GM12878 (cell line): ENCODE measurements at regions not wholly inside any gene's neighbourhood (a gene's known extent, or its start where the extent isn't known, plus 50 kb on each side); places are given as distances from the start of the nearest gene placed in this dataset.

ENCODE experiments used
- ATAC-seq: fragments of 200-7000 bp; cut with Tn5 transposase; 3 replicates; pipeline ENCODE4 v1.9.1; 2020; ENCODE audit warnings: mild to moderate bottlenecking, moderate library complexity
- BruUV-seq: library from RNA; stranded (reverse); fragments of 400-500 nt; replicated peaks from 2 replicates; lab custom pipeline; 2021; lab: Mats Ljungman, UMichigan
- CTCF ChIA-PET: fragments of 300-600 bp; sonication (Branson Sonifier 250); formaldehyde crosslinking; extraction: SDS; loops from one replicate; lab custom pipeline; 2021; ENCODE audit warnings: inconsistent platforms; lab: Yijun Ruan, JAX
- POLR2A ChIA-PET: fragments of 350-600 bp; formaldehyde crosslinking; extraction: SDS; loops from one replicate; lab custom pipeline; 2021; ENCODE audit warnings: inconsistent platforms; lab: Charles Lee
- RAD21 ChIA-PET: fragments of 300-600 bp; sonication (Branson Sonifier 250); formaldehyde crosslinking; loops from one replicate; lab custom pipeline; 2023; ENCODE audit warnings: antibody characterized with exemption; ENCODE audit not compliant: unreplicated experiment; lab: Charles Lee
- SMC1A ChIA-PET: fragments of 300-600 bp; sonication (Branson Sonifier 250); formaldehyde crosslinking; loops from one replicate; lab custom pipeline; 2023; ENCODE audit not compliant: unreplicated experiment, uncharacterized antibody; lab: Charles Lee
- DNase-seq: peaks from one replicate; pipeline ENCODE4 v3.0.0-alpha.2; 2011; ENCODE audit warnings: low read depth, low spot score
- FAIRE-seq: peaks from 3 replicates; lab custom pipeline; 2011; peaks lifted over from hg19 to GRCh38; lab: Jason Lieb, UNC
- H2AFZ ChIP-seq: 2 replicates; pipeline ENCODE4 v1.6.0; 2011; ENCODE audit warnings: low read depth, low read length, control low read depth; ENCODE audit not compliant: control insufficient read depth
- H3K27ac ChIP-seq: 2 replicates; pipeline ENCODE4 v1.5.1; 2011; ENCODE audit warnings: control low read depth; ENCODE audit not compliant: control insufficient read depth, insufficient read depth
- H3K27me3 ChIP-seq, 2 experiments: replicated peaks in 1 of 2; 2 replicates each; pipeline versions ENCODE4 v1.6.0 to v1.6.1; 2011; ENCODE audit warnings: low read length in 1 of 2; ENCODE audit not compliant: control insufficient read depth in 2 of 2, insufficient read depth in 2 of 2
- H3K36me3 ChIP-seq, 2 experiments: 2 replicates each; pipeline ENCODE4 v1.5.1; 2011; ENCODE audit warnings: low read length in 1 of 2; ENCODE audit not compliant: control insufficient read depth in 2 of 2, insufficient read depth in 2 of 2
- H3K4me1 ChIP-seq: 2 replicates; pipeline ENCODE4 v1.6.1; 2011; ENCODE audit warnings: mild to moderate bottlenecking, low read length, moderate library complexity, mixed read lengths; ENCODE audit not compliant: control insufficient read depth, insufficient read depth
- H3K4me2 ChIP-seq: 2 replicates; pipeline ENCODE4 v1.6.0; 2011; ENCODE audit warnings: control low read depth; ENCODE audit not compliant: control insufficient read depth, insufficient read depth
- H3K4me3 ChIP-seq: fragments of 200-600 bp; sonication (generic); 2 replicates; pipeline ENCODE4 v1.5.1; 2016
- H3K79me2 ChIP-seq: 2 replicates; pipeline ENCODE4 v1.6.0; 2011; ENCODE audit warnings: low read length; ENCODE audit not compliant: control insufficient read depth, insufficient read depth
- H3K9ac ChIP-seq: 2 replicates; pipeline ENCODE4 v1.8.0; 2011; ENCODE audit warnings: low read length, control low read depth, mixed read lengths; ENCODE audit not compliant: control insufficient read depth, insufficient read depth
- H3K9me3 ChIP-seq: replicated peaks from 3 replicates; pipeline ENCODE4 v1.5.1; 2011; ENCODE audit warnings: mild to moderate bottlenecking, low read length; ENCODE audit not compliant: control insufficient read depth, insufficient read depth
- H4K20me1 ChIP-seq: 2 replicates; pipeline ENCODE4 v1.6.0; 2011; ENCODE audit not compliant: control insufficient read depth, insufficient read depth
- ASH2L ChIP-seq: fragments of 300-600, 200-600 bp; sonication (generic); IDR thresholded peaks from 2 replicates; pipeline ENCODE4 v1.6.1; 2017; ENCODE audit warnings: low read depth, mild to moderate bottlenecking, borderline replicate concordance
- CHD1 ChIP-seq: IDR thresholded peaks from 2 replicates; pipeline ENCODE4 v1.6.1; 2012; ENCODE audit warnings: low read depth, low read length, improper control_type of control experiment
- IKZF2 ChIP-seq, 2 experiments: fragments of 450-650 bp; IDR thresholded peaks; 2 replicates each; pipeline ENCODE4 v1.6.1; 2017; ENCODE audit warnings: mild to moderate bottlenecking in 2 of 2, moderate library complexity in 2 of 2
- LARP7 ChIP-seq: fragments of 450-650 bp; IDR thresholded peaks from 2 replicates; pipeline ENCODE4 v1.6.1; 2017; ENCODE audit warnings: mild to moderate bottlenecking
- POU2F2 ChIP-seq: IDR thresholded peaks from 3 replicates; pipeline ENCODE4 v1.6.1; 2011; ENCODE audit warnings: low read depth, mild to moderate bottlenecking, low read length, borderline replicate concordance
- RAD21 ChIP-seq: IDR thresholded peaks from 2 replicates; pipeline ENCODE4 v1.6.1; 2011; ENCODE audit warnings: mild to moderate bottlenecking, low read depth, low read length, moderate library complexity; ENCODE audit not compliant: insufficient read depth
- SMC3 ChIP-seq: IDR thresholded peaks from 2 replicates; pipeline ENCODE4 v1.6.1; 2011; ENCODE audit warnings: low read length, improper control_type of control experiment, borderline replicate concordance
- STAT3 ChIP-seq: IDR thresholded peaks from 2 replicates; pipeline ENCODE4 v1.6.1; 2011; ENCODE audit warnings: low read depth, low read length, improper control_type of control experiment
- SUPT20H ChIP-seq: IDR thresholded peaks from 2 replicates; pipeline ENCODE4 v1.6.1; 2011; ENCODE audit warnings: low read depth, mild to moderate bottlenecking, low read length, moderate library complexity, borderline replicate concordance; ENCODE audit not compliant: control insufficient read depth
- TCF7 ChIP-seq: IDR thresholded peaks from 2 replicates; pipeline ENCODE4 v1.6.1; 2014; ENCODE audit warnings: antibody characterized with exemption, borderline replicate concordance
- ZBTB11 ChIP-seq: fragments of 450-650 bp; formaldehyde crosslinking; IDR thresholded peaks from 2 replicates; pipeline ENCODE4 v1.5.0; 2022; ENCODE audit warnings: mild to moderate bottlenecking, missing genetic modification characterization
- WGBS: methylation state at CpG from one replicate; pipeline ENCODE4 v1.1.6; 2016; ENCODE audit warnings: low lambda C conversion rate; ENCODE audit not compliant: insufficient replicate concordance, insufficient coverage; ENCODE audit errors: missing lambda C conversion rate; 5-methylcytosine and 5-hydroxymethylcytosine counted together
- in situ Hi-C: fragments of 300-500 bp; cut with MboI; formaldehyde crosslinking; loops from 9 replicates; pipeline ENCODE4 v1.14.3; 2018; ENCODE audit warnings: mixed read lengths
- intact Hi-C: fragments of 100-400 bp; cut with micrococcal nuclease; formaldehyde crosslinking; loops from one replicate; pipeline ENCODE4 v1.14.2; 2022; ENCODE audit not compliant: unreplicated experiment
- TF ChIP-seq, protein P1 (sequence below): fragments of 450-650 bp; IDR thresholded peaks from 2 replicates; pipeline ENCODE4 v1.6.1; 2016; ENCODE audit warnings: mild to moderate bottlenecking, moderate library complexity, borderline replicate concordance

- TF ChIP-seq, protein P1, sequence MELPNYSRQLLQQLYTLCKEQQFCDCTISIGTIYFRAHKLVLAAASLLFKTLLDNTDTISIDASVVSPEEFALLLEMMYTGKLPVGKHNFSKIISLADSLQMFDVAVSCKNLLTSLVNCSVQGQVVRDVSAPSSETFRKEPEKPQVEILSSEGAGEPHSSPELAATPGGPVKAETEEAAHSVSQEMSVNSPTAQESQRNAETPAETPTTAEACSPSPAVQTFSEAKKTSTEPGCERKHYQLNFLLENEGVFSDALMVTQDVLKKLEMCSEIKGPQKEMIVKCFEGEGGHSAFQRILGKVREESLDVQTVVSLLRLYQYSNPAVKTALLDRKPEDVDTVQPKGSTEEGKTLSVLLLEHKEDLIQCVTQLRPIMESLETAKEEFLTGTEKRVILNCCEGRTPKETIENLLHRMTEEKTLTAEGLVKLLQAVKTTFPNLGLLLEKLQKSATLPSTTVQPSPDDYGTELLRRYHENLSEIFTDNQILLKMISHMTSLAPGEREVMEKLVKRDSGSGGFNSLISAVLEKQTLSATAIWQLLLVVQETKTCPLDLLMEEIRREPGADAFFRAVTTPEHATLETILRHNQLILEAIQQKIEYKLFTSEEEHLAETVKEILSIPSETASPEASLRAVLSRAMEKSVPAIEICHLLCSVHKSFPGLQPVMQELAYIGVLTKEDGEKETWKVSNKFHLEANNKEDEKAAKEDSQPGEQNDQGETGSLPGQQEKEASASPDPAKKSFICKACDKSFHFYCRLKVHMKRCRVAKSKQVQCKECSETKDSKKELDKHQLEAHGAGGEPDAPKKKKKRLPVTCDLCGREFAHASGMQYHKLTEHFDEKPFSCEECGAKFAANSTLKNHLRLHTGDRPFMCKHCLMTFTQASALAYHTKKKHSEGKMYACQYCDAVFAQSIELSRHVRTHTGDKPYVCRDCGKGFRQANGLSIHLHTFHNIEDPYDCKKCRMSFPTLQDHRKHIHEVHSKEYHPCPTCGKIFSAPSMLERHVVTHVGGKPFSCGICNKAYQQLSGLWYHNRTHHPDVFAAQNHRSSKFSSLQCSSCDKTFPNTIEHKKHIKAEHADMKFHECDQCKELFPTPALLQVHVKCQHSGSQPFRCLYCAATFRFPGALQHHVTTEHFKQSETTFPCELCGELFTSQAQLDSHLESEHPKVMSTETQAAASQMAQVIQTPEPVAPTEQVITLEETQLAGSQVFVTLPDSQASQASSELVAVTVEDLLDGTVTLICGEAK = no peak
- no peak for TF ChIP-seq POU2F2
- TF ChIP-seq, all 136 proteins: peak for 0
These were observed 142.8 kb downstream of the RASEF start (continued) for GRCh38 chr9:82920154-82920553.

GRCh38 chr9:82922686-82923085 is 140.3 kb downstream of the RASEF start:
- no peak for FAIRE-seq
- DNase-seq = no peak
- ChIA-PET SMC1A (no interaction called here), CTCF (no interaction called here), POLR2A (no interaction called here), RAD21 (no interaction called here)
- ATAC-seq = no peak
- H3K27me3 ChIP-seq = no peaks in the 10 kb centered on the region
- H2AFZ ChIP-seq = no peak overlapping the region
- H3K4me1 ChIP-seq = no peaks in the 10 kb centered on the region
- H3K36me3 ChIP-seq = no peaks in the 10 kb centered on the region
- no peak for TF ChIP-seq IKZF2 (IDR thresholded peaks at IDR 0.05)
- no peak for TF ChIP-seq SUPT20H
- TF ChIP-seq ZBTB11 = no peak
- TF ChIP-seq ASH2L = no peak
- no peak for TF ChIP-seq RAD21
- no peak for TF ChIP-seq TCF7
- TF ChIP-seq CHD1 = no peak
- no peak for TF ChIP-seq STAT3
- no peak for TF ChIP-seq SMC3
- no peak for TF ChIP-seq LARP7
- no peak overlapping the region for H3K27ac ChIP-seq
- no TSS peak for BruUV-seq
- no peaks in the 10 kb centered on the region for H3K79me2 ChIP-seq
- in situ Hi-C loops = no loop called here
- intact Hi-C loops = no loop called here
- H4K20me1 ChIP-seq = no peaks in the 10 kb centered on the region
- no peak overlapping the region for H3K4me3 ChIP-seq
- no peaks in the 10 kb centered on the region for H3K9me3 ChIP-seq
- H3K9ac ChIP-seq = no peak overlapping the region
- H3K4me2 ChIP-seq = no peak overlapping the region
- WGBS = 61% methylated on average over 10 of the region's 10 CpGs
